GM21367 (cell line): ENCODE measurements at regions not wholly inside any gene's neighbourhood (a gene's known extent, or its start where the extent isn't known, plus 50 kb on each side); places are given as distances from the start of the nearest gene placed in this dataset.
"Not testable (repeated sequence)": the region's sequence is repeated elsewhere in the genome, so short reads cannot be mapped to it uniquely, and the experiment has no call there.

Experiments used
- ATAC-seq: cut with Tn5 transposase; IDR thresholded peaks from one replicate; pipeline ENCODE4 v1.9.1; 2021; ENCODE audit not compliant: unreplicated experiment

- ATAC-seq, result no peak
These were observed 676.0 kb upstream of the MARCKS start for GRCh38 chr6:113181164-113181563.

DNA sequence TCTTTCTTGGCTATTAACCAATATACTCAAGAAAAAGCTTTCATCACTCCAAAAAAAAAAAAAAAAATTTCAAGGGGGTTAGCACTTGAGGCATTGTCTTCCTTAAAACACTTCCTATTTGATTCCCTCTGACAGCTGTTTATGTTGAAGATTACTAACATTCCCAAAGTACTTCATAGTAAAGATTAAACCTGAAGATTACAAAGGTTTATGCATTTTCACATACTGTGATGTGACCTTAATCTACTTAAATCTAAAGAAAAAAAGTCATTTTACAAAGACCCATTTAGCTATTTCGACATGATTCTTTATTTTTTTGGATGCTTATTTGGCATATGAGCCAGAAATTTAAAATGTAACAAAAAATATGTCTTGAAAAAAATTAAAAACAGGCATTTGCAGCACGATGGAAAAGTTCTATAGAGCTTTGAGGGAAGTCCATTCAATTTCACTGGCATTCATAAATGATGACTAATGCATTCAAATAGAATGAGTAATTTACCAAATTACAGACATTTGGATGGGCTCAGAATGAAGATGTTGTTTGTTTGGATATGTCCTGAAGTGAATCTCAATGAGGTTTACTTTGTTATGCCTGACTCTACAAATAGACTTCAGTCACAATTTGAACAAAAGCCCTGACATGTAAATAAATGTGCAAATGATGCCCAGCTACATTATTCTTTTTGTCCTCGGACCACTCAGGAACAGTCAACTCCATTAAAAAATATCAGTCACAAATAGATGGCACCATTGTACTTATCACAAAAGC is 674.6 kb upstream of the MARCKS start:
- ATAC-seq, result no peak

DNA sequence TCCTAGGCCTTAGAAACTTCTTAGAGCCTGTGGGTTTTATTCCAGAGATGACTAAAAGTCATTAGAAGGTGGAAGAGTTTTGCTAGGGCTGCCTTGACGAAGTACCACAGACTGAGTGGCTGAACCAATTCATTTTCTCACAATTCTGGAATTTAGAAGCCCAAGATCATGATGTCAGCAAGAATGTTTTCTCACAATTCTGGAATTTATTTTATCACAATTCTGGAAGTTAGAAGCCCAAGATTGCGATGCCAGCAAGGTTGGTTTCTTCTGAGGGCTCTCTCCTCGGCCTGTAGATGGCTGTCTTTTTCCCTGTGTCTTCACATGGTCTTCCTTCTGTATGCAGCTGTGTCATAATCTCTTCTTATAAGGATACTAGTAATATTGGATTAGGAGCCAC is 672.9 kb upstream of the MARCKS start:
- ATAC-seq, result no peak

- no peak for ATAC-seq
These were observed 672.4 kb upstream of the MARCKS start for GRCh38 chr6:113184736-113185135.

- no peak for ATAC-seq
These were observed 671.8 kb upstream of the MARCKS start for GRCh38 chr6:113185299-113185698.

GRCh38 chr6:113187661-113188060 is 669.5 kb upstream of the MARCKS start:
- ATAC-seq, result no peak

- ATAC-seq, result no peak
These were observed 668.2 kb upstream of the MARCKS start for GRCh38 chr6:113188962-113189361.

DNA sequence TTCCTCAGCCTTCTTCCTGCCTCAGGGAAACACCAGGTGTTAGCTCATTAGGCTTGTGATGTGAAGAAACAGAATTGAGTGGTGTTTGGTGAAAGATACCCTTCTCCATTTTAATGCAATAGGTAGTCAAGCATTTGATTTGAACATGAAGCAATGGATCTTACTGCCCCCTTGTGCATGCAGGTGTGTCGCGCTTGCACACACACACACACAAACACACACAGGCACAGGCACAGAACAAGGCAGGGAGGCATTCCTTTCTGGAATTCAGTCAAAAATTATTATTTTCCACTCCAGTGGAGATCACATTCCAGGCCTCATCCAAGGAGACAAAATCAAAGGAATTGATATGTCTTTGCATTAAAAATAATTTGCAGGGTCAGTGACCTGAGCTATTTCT is 667.0 kb upstream of the MARCKS start:
- ATAC-seq, result no peak

DNA sequence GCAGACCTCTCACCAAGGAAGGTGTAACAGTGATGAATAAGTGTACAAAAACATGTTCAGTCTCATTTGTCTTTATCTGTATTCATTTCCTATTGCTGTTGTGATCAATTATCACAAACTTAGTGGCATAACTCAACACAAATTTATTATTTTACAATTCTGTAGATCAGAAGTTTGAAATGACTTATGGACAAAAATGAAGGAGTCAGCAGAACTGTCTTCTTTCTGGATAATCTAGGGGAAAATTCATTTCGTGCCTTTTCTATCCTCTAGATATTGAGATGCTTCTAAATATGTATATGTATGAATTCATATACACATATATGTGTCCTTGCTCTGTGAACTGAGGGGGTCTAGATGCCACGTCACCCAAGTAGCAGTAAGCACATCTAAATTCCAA is 663.1 kb upstream of the MARCKS start:
- ATAC-seq, result no peak

GRCh38 chr6:113202852-113203714 is 654.1 kb upstream of the MARCKS start:
- no peak for ATAC-seq

GRCh38 chr6:113203715-113204110 is 653.4 kb upstream of the MARCKS start:
- no peak for ATAC-seq

DNA sequence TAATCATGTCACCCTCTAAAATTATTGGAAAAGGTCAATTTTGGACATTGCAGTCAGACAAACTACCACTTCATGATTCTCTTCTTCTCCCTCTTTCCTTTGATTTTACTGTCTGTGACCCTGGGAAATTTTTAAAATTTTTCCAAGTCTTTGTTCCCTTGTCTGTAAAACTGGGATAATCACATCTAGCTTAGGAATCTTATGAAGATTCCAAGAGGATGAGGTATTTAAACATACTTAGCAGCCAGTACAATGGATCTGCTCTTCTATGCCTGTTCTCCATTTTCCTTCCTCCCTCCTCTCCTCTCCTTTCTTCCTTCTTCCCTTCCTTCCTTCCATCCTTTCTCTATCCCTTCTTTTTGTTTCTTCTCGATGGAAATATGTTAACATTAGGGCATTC is 651.6 kb upstream of the MARCKS start:
- no peak for ATAC-seq

DNA sequence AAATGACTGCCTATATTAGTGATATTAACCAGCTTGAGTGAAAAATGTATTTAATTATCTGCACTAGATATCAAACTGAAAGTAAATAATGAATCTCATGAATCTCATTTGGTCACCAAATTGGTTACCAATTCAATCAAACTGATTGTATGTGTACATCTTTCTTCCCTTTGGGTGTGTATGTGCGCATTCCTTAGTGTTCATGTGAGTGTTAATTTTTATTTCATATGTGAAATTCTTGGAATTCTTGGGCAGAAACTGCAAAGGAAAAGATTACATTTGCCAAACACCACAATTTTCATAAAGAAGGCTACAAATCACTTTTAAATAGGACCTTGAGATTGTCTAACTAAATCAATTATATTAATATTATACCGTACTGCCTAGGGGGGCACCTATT is 648.4 kb upstream of the MARCKS start:
- ATAC-seq, result no peak

DNA sequence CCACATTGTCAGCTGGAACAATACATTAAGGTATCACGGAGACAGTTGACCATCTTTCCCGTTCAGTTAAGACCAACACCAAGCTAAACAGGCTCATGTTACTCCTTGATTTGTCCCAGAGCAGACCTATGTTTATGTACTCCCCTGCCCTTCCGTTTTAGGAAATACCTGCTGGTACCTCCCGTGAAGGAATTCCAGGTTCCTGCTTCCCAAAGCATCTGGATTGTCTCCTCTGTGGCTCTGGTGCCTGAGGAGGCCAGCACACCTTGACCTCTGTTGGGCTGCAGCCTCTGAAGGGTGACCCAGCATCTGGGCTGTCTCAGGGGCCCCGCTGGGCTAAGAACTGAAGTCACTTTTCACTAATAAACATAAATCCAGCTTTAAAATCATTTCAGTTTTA is 647.8 kb upstream of the MARCKS start:
- no peak for ATAC-seq

DNA sequence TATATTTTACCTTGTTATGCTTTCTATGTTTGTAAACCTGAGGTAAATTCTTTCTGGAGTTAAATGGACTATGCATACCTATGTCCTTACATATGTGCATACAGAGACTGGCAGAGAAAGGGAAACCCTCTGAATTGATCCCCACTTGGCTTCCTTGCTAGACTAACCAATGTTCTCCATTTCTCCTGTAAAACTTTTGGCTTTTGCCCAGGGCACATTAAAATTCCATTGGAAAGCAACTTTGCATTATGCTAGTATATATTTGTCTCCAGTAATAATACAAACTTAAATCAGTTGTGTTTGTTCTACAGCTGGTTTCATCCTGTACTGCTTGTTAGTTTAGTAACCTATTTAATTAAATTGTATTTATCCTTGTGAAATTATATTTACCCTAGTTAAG is 646.0 kb upstream of the MARCKS start:
- no peak for ATAC-seq

- ATAC-seq, result no peak
These were observed 637.4 kb upstream of the MARCKS start for GRCh38 chr6:113219783-113220182.

DNA sequence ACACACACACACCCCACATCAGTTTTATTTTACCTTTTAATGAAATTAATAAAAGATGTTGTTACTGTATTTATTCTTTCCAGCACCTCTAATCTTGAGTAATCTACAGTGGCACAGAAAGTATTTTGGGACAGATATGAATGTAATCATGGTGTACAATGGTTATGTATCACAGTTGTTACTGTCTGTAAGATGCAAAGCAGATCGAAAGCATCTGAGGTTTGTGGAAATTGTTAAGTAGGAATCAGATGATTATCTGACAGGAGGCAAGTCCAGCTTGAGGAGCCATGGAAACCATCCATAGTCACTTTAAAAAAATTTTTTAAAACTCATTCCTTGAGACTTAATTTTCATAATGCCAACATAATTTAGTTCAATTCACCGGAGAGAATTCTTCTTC is 636.3 kb upstream of the MARCKS start:
- ATAC-seq, result no peak

DNA sequence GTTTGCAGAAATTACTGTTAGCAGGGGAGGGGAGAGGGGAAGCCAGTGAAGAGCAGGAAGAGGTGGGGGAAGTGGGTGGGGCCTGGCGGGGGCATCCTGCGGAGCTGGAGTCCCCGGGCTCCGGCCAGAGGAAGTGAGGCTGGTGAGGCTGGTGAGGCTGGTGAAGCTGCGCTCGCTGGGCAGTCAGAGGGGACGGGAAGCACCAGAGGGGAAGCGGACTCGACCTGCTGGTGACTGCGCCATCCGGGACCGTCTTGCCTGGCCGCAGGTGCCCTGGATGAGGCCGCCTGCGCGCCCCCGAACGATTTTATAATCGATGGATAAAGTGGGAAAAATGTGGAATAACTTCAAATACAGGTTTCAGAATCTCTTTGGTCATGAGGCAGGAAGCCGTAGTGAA is 635.3 kb upstream of the MARCKS start:
- ATAC-seq, result no peak

- ATAC-seq, result no peak
These were observed 611.0 kb upstream of the MARCKS start for GRCh38 chr6:113246186-113246585.

DNA sequence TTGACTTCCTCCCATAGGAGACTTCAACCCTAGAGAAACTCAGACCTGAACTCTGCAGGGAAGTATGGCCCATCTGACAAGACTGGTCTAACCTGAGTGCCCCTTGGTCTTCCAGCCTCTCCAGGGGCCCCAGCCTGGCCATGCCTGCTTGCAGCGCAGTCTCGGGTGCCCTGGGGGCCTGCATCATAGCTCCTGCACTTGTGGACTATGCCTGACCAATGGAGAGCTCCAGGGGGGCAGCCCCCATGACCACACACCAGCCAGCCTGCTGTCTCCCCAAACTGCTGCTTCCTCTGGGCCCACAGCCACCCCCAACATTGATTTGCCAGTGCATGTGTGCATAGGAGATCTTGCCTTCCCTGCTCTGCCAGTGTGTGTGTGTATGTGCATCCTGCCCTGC is 608.6 kb upstream of the MARCKS start:
- ATAC-seq, result no peak

DNA sequence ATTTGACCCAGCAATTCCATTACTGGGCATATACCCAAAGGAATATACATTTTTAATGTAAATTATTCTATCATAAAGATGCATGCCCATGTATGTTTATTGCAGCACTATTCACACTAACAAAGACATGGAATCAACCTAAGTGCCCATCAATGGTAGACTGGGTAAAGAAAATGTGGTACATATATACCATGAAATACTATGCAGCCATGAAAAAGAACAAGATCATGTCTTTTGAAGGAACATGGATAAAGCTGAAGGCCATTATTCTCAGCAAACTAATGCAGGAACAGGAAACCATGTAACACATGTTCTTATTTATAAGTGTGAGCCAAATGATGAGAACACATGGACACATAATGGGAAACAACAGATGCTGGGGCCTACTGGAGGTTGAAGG is 603.0 kb upstream of the MARCKS start:
- not testable (repeated sequence) for ATAC-seq

DNA sequence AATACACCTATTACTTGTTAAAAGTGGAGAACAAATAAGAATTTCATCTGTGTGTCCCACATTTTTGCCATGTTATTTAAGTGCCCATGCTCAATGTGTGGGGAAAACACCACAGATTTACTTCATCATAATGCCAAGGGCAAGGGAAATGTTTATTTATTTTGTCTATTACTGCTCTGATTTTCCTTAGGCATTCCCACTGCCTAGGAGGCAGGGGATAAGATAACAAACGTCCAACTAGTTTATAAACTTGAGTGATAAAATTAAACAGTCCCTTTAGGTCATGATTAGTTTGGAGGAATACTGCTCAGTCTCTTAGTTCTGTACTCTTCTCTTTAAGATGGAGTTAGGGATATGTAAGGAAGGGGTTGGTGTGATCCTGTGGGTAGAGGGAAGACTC is 598.4 kb upstream of the MARCKS start:
- ATAC-seq, result no peak
